ENCODE measurements at regions not wholly inside any gene's neighbourhood (a gene's known extent, or its start where the extent isn't known, plus 50 kb on each side); places are given as distances from the start of the nearest gene placed in this dataset.

GRCh38 chr7:69518705-69519077 lies 79.6 kb upstream of the AUTS2 start:
- TF ChIP-seq CTCF (IDR thresholded peaks at IDR 0.05; ENCODE audit: low read depth, low read length, poor library complexity, severe bottlenecking) (no peak), EZH2phosphoT487 (IDR thresholded peaks at IDR 0.05; ENCODE audit: borderline replicate concordance, low read length) (no peak)

Data from DOHH2 (cell line).